IPS-NIHi7 (cell line): ENCODE measurements at regions not wholly inside any gene's neighbourhood (a gene's known extent, or its start where the extent isn't known, plus 50 kb on each side); places are given as distances from the start of the nearest gene placed in this dataset.

Experiments
- DNase-seq: peaks from one replicate; pipeline ENCODE4 v3.0.0; 2012; ENCODE audit warnings: mixed read lengths; ENCODE audit errors: extremely low spot score

DNA sequence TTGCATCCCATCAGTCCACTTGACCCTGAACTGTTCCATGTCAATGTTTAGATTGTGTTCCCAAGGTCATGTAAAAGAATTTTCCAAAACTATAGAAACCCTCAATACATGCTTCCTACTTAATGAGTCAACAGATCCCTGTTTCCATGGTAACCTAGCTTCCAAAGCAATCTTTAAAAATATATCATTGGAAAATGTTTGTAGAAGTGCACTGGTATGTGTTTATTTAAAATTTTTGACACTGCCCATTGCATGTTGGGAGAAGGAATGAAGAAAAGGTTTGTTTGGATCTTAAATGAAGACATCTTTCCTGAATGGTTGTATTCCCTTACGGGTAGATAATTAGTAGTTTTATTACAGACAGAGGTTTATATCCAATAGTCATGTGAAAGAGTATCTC, 345.3 kb downstream of the GABRG1 start:
- no peak for DNase-seq

DNA sequence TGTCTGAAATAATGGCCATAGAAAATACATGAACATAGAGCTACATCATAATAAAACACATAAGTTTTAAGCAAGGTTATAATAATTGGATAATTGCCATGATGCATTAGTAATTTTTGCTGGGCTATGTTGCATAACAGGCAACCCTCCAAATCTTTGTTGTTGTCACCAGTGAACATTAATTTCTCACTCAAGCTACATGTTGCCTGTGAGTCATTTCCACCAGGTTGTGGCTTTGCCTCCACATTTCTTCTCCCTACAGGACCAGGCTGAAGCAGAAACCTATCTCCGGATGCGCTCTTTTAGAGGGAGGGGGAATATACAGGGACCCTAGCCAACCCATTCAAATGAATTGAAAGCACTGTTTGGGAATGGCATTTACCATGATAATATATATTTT, 347.7 kb downstream of the GABRG1 start:
- DNase-seq: no peak

DNA sequence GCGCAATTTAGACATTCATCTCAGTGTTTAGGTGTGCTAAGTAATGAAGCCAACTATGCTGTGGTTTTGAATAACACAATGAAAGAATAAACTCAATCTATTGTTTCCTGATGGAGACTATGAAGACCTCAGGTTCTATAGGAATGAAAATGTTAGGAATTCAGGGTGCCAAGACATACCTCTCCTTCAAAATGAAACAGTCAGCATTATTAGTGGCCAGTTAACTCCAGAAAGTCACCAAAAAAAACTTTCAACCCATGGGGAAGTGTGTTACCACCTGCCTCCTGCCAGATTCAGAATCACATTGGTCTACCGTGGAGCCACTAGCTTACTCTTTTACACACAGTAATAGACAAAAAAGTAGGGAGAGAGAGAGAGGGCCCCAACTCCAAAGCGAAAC, 352.9 kb downstream of the GABRG1 start:
- no peak for DNase-seq

DNA sequence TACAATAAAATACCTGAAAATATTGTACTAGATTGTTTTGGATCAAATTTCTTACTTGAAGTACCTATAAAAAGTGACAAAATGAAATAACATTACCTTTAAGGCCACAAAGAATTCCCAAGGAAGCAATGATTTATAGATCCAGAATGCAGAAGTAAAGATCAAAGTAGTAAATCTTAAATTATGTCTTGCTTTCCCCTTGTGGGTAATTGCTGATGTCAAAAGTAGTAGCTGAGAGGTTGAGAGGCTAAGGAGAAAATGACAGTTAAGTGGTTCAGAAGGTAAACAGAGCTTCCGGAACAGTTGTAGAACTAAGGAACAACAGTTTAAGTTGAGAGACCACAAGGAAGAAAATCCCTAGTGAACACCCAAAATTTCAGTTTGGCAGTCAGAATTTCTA, 358.3 kb downstream of the GABRG1 start:
- DNase-seq: no peak

DNA sequence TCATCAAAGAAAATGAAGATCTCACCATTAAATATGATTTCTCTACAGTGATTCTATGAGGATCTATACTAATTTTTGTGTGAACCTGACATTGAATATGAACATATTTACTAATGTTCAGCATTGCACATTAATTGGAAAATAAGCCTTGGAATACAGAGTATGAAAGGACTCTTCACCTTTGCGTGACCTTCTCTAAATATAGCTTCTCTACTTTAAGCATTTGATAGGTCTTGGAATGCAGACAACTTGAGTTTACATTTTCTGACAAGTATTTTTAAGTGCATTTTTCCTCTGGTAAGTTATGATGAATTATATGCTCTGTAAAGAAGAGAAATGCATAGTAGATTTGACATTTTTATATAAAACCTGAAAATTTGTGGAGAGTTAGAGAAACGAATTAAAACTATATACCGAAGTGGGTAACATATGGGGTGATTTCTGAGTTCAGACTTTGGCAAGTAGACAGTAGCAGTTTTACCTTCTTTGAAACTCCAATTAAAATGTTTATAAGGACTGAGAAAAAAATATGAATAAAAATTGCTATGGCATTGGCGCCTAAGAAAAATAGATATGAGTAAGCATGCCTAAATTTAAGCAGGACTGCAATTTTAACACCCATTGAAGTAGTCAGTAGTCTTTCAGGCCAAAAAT, 371.9 kb downstream of the GABRG1 start:
- DNase-seq: no peak

DNA sequence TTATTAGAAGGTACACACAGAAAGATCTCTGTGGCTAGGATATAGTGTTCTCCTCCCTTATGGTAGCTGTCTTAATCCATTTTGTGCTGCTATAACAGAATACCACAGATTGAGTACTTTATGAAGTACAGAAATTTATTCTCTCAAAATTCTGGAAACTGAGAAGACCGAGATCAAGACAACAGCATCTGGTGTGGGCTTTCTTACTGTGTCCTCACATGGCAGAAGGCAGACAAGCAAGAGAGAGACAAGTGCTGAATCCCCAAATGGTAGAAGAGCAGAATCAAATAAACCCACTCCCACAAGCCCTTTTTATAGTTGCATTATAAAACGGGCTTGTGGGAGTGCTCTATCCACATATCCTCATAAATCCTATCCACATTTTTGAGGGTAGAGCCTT, 373.1 kb downstream of the GABRG1 start:
- no peak for DNase-seq

DNA sequence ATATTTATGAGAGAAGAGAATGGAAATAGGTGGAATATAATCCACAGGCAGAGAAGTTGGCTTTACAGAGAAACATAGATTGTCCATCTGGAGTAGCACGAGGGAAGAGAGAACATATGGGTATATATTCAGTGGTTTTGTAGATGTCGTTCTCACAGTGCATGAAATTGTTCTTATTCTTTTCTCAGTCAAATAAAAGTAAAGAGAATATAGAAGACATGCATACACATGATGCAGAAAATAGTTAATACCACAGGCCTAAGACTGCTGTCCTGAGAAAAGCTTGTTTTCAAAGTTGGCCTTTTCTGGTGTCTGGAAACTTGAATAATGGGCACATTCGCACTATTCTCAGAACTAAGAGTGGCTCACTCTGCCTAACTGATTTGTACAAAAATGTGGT, 378.1 kb downstream of the GABRG1 start:
- DNase-seq: no peak

DNA sequence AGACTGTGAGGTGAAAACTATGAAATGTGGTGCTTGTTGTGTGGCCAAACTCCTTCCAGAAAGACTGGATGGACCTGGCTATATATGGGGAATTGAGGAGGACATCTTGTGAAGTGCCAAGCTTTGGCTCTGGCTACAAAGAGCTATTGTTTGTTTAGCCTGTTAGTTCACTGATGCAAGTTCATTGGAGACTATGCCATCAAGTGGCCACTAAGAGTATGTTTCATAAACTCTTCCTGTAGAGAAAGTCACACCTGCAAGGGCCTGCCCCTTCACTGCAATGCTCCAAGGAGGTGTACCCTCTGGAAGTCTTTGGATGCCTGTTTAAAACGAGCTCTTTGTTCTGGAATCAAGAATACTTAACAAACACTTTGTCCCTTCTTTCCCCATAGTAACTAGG, 382.0 kb downstream of the GABRG1 start:
- no peak for DNase-seq

DNA sequence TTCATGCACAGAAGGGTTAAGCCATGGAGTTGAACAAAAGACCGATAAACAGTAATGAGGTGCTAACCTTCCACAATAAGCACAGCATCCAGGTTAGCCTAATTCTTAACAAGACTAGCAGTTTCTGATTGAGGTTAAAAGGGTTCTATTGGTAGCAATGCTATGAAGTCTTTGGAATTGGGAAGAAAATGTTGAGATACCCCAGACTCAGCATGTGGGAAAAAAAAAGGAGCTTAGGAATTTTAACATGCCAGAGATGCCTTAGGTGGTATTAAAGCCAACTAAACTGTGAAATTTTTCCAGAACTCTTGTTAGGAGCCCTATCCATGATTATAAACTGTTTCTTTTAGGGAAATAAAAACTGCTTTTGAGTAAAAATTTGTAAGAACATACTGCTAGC, 391.7 kb downstream of the GABRG1 start:
- DNase-seq: no peak

DNA sequence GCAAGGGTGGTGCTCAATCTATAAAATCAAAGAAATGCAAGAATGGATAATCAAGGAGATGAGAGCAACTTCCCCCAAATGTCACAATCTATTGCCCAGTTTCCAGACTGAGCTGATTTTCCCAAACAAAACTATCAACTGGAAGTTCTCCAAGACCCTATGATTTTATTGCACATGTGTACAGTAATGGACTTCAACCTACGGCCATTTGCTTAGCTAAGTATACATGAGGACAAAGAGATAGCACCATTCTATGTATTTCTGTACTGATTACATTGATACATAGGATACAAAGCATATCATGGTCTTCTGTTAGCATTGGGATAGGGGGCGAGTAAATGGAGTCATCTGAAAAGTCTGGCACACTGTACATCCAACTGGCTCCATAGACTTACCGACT, 407.8 kb downstream of the GABRG1 start:
- no peak for DNase-seq

DNA sequence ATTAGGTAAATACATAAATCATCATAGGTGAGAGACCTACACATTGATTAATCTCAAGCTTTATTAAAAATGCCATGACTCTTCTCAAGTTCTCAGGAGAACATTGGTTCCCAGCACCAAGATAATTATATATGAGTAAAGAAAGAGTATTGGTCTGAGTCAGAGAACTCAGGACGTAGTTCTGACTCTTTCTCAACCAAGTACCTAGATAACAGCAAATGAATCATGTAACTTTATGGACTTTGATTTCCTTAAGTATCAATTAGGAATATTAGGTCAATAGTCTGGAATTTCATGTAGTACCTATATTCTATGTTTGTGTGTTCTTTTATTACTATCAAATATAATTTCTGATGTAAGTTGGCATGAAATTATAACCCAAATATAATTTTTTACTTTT, 409.9 kb downstream of the GABRG1 start:
- no peak for DNase-seq

DNA sequence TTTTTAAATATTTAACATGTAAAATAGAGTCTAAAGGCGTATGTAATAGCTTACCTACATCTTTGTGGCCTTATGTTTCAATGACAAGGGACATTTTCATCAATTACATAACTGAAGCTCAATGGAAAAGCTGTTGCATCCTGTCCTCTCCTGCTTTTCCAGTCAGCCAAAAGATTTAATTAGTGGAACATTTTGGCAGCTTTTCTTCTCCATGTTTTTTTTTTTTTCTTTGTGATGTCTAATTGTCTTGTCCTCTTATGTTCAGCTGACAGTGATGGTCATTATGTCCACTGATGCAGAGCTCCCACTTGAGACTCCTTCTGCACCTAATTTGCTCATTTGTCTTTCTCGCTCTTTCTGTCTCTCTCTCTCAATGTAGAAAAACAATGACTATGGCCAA, 422.2 kb downstream of the GABRG1 start:
- no peak for DNase-seq

DNA sequence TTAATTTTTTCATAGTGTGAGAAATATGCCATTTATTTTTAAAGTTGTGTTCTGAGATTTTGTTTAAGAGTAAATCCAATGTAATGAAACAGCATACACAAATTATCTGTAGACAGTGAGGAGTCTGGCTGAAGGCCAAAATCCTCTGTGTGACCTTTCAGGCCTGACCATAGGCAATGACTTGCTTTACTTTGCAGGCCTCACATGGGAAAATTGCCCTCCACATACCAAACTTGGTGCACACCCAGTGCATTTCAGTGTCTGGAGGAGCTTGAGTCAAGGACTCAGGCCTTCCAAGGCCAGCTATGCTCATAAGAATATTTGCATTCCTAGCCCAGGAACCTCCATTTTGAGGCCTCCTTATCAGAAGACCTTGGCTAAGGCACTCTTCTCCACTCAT, 430.1 kb downstream of the GABRG1 start:
- no peak for DNase-seq

DNA sequence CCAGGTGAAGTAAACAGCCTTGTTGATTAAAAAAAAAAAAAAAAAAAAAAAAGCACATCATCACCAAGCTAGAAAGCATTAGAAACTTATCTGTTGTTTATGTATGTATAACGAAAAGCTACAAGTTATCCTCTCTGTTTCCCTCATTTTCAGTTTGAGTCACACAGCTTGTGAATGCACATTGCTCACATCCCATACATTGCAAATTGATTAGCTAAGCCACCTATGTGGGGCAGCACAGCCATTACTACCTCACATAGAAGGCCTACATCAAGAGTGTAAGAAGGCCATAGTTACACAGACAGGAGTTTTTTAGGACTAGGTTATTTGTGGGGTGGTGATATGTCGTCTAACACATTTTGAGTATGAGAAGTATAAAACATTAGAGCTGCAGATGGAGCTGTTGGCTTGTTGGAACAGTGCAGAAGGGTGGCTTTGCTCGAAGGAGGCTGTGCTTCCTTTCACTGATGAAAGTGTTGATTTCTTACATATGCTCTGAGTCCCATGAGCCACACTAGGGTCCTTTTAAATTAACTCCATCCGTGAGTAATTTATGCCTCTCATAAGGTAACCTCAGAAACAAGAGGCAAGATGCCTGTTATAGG, 431.6 kb downstream of the GABRG1 start:
- DNase-seq: no peak

DNA sequence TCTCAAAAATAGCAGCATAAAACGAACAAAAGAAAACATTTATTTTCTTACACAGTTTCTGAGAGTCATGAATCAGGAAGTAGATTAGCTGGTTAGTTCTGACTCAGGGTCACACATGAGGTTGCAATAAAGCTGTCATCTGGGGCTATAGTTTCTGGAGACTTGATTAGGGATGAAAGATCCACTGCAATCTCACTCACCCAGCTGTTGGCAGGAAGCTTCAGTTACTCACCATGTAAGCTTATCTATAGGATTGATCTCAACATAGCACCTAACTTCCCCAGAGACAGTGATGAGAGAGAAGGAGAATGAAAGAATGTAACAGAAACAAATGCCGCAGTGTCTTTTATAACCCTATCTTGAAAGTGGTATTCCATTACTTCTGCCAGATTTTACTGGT, 435.5 kb downstream of the GABRG1 start:
- DNase-seq: no peak

DNA sequence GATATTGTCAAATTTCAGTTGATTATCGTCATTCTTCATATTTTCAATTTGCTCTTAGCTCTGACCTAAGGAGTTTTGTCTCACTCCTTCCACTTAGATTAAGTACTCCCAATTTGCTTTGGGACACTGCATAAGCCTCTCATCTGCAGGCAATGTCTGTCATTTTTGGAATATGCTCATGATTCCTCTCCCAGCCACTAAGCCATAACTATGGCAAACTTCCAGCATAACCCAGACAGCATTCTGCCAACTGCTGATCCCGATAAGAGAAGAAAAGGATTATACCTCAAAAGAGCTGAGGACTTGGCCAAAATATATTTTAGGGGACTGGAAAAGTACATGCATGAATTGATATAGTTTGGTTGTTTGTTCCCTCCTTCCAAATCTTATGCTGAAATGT, 444.4 kb downstream of the GABRG1 start:
- no peak for DNase-seq

DNA sequence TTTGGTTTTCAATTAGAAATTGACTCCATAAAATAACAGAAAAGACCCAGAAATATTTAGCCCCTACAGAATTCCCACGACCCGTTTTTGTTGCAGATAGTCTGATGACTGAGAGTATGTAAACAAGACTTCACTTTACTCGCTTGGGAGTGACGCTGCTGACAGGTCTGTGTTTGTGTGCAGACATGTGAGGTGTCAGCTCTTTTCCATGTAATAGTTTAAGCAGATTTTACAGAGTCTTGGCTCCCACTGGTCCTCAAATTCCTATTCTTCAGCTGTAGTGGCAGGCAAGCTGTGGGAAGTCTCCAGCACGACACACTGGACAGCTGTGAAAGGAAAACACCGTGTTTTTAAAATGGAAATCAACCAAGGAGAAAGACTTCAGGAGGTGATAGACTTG, 455.7 kb downstream of the GABRG1 start:
- DNase-seq: no peak

DNA sequence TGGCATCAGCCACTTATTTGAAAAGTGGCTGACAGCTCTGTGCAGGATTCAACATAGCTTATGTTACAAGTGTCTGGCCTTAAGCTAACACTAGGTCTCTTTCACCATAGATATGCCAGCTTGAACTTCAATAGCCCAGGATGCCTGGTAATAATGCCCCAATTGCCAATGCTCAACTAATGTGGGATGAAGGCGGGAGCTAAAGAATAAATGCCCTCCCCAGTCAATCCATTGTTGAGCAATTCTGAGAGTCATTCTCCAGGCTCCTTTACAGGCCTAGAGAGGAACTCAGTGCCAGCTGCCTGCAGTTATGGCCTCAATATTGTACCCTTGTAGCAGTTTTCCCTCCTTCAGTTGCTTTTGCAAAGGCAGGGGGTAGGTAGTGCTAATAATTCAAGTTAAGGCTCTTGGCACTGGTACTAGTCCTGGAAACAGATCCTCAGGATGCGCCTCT, 460.2 kb downstream of the GABRG1 start:
- DNase-seq: no peak

DNA sequence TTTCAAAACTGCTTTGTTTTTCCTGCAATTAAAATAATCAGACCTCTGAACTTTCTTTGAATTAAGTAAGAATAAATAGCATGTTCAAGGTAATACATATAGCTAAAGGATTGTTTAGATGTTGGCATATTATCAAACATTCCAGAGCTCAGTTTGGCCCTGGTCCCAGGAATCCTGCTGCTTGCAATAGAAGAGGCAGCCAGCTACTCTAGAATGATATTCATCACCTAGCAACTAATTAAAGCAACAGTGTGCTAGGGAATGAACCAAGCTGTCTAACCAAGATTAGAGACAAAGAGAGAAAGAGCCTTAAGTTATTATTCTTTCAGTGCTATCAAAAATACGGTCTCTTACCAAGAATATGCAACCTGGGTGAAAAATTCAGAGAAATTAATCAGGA, 460.9 kb downstream of the GABRG1 start:
- DNase-seq: no peak

DNA sequence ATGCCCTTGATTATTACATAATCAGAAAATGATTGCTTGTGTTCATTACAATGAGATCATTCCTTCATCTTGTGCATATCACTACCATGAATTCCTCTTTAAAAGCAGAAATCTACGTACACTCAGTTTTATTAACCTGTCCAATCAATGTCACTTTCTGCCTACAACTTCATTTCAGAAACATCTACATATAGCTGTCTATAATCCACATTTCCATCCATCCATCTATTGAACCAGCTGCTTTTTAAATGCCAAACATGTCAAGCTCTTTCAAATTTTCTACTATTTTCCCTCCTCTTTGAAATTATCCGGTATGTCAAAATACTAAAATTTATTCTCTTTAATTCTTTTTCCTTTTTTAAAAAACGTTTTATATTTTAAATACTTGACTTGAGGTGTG, 462.0 kb downstream of the GABRG1 start:
- DNase-seq: no peak

DNA sequence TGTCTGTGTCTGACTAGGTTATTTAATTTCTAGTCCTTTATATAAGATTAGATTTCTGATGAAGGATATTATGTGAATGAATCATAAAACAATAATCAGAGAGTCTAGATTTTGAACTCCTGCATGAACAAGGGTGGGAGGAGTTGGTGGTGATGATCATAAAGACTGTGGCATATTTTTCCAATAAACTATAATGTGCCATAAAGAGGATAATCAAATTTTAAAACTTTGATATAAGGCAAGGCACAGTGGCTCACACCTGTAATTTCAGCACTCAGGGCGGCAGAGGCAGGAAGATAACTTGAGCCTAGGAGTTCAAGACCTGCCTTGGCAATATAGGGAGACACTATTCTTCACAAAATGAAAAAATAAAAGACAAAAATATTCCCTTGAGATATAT, 473.3 kb downstream of the GABRG1 start:
- DNase-seq: no peak

DNA sequence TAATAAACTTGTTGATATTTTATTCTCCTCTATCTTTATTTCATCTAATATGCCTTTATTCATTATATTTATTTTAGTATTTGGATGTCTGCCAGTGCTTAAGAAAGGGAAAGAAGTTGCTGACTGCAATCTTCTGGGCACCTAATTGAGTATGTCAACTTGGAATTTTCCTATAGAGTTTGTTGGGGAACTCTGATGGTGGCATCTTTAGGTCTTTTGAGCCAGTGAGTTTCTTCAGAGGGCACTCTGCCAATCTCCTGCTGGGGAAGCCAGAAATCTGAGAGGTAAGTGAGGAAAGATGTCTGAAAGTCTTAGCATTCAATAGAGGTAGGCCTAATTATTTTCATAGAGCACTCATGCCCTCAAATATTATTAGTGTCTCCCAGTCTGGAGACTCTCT, 475.0 kb downstream of the GABRG1 start:
- no peak for DNase-seq

DNA sequence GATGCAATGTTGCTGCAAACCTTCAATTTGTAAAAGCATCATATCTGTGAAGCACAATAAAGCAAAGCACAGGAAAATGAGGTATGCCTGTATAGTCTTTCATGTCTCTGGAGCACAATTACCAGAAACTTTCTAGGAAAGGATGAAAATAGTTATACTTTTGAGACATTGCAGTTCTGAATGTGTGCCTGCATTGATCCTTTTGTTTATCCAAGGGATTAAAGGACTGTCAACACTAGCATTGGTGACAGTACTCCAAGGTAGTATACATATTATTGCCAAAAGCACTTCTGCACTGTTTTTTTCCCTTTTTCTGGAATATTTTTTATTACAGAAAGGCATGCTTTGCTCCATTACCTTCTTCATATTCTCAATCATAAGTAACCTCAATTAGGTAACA, 476.0 kb downstream of the GABRG1 start:
- DNase-seq: no peak
